GM10266 (cell line): ENCODE measurements at regions not wholly inside any gene's neighbourhood (a gene's known extent, or its start where the extent isn't known, plus 50 kb on each side); places are given as distances from the start of the nearest gene placed in this dataset.

Source experiments
- DNase-seq: peaks from one replicate; pipeline ENCODE4 v3.0.0; 2012; ENCODE audit errors: extremely low spot score
- TF ChIP-seq, protein P1 (sequence below): IDR thresholded peaks from 2 replicates; pipeline ENCODE4 v1.5.1; 2012; ENCODE audit warnings: mild to moderate bottlenecking, low read depth; ENCODE audit not compliant: control insufficient read depth, insufficient read depth; ENCODE audit errors: missing control alignments

DNA sequence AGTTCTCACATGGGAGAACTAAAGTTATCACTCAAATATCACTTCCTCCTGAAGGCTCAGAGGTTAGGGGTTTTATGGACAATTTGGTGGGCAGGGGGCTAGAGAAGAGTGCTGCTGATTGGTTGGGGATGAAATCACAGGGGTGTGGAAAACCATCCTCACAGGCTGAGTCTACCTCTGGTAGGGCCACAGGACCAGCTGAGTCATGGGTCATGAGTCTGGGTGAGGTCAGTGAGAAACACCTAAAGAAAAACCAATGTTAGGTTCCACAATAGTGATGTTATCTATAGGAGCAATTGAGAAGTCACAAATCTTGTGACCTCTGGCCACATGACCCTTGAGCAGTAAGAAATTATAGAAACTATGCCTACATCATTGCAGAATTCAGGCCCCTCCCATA is 203.3 kb upstream of the TARS1 start:
- TF ChIP-seq, protein P1, sequence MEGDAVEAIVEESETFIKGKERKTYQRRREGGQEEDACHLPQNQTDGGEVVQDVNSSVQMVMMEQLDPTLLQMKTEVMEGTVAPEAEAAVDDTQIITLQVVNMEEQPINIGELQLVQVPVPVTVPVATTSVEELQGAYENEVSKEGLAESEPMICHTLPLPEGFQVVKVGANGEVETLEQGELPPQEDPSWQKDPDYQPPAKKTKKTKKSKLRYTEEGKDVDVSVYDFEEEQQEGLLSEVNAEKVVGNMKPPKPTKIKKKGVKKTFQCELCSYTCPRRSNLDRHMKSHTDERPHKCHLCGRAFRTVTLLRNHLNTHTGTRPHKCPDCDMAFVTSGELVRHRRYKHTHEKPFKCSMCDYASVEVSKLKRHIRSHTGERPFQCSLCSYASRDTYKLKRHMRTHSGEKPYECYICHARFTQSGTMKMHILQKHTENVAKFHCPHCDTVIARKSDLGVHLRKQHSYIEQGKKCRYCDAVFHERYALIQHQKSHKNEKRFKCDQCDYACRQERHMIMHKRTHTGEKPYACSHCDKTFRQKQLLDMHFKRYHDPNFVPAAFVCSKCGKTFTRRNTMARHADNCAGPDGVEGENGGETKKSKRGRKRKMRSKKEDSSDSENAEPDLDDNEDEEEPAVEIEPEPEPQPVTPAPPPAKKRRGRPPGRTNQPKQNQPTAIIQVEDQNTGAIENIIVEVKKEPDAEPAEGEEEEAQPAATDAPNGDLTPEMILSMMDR = no peak
- DNase-seq = no peak

DNA sequence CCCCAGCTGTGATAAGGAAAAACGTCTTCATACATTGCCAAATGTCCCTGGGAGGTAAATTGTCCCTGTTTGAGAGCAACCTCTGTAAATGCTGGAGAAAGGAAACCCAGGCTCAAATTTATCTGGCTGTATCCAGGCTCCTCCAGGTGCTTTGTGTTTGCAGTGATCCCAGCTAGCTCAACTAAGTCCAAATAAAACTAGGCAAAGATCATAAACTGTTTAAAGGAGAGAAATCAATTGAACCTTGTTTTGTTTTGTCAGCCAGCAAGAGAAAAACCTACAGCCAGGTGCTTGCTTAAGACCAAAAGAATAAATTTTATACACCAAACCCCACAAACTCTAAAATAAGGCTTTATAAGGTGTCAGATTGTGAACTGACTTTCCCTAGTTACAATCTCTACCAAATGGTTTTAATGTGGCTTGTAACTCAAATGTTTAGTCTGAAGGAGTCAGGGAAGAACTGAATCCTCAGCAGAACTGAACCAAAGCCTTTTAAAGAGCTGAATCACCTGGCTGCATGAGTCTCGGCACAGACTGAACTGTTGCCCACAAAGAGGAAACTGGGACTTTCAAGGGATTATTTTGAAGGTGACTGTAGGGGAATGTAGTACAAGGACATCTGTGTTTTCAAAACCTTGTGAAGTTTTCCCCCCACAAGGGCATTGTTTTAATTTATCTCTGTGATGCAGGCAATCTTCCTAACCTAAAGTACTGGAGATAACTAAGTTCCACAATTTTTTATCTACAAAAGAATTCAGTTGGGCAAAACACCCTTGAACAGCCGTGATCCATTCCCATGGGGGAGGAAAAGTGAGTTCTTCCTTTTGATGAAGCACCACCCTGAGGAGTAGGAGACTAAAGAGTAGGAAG is 201.7 kb upstream of the TARS1 start:
- TF ChIP-seq, protein P1 = no peak
- no peak for DNase-seq

DNA sequence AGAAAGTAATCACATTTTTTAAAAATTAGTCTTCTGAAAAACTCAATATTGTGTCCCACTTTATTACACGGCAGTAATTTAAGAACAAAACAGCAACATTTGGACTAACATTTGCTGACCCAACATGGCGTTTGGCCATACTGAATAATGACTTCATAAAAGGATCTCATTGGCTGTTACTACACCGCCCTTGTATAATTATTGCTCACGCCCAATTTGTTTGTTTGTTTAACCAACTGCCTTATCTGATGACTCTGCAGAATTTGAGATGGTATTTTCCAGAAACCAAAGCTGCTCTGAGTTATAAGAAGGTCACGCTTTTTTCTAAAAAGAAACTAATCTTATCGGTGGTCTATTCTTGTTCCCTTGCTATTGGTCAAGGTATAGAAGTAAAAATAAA is 200.2 kb upstream of the TARS1 start:
- TF ChIP-seq, protein P1 = no peak
- no peak for DNase-seq

DNA sequence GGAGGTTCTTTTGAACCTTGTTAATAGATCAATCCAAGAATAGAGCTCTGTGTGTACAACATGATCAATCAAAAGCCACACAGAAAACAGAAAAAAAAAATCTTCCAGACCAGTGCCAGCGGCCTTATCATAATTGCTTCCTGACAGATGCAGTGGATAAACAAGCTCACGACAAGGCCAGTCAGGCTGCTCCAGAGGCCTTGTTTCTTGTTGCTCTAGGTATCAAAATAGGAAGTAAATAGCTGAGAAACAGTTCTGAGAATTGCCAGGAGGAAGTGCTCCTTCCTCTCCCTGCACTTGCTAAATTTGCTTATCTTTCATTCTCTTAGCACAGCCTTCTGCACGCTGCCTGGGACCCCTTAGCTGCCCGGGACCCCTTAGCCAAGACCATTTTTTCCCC is 199.0 kb upstream of the TARS1 start:
- TF ChIP-seq, protein P1 = no peak

DNA sequence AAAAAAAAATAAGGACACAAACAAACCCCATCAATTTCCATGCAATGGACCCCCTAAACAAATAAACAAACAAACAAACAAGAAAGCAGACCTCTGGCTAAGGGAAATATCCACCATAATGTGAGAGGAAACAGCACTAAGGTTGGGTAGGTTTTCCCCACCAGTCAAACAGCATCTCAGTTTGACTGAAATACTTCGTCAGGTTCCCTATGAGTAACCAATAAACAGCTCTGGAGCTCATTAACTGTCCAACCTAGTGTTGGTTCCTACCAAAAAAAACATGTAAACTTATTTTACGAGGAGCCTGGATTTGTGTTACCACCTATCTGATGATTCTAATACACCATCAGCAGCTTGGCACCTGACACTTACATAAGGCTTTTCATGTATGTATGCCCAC is 198.5 kb upstream of the TARS1 start:
- DNase-seq = no peak
- TF ChIP-seq, protein P1 = no peak

More for the DNA sequence above, 199.0 kb upstream of the TARS1 start:
- no peak for DNase-seq

DNA sequence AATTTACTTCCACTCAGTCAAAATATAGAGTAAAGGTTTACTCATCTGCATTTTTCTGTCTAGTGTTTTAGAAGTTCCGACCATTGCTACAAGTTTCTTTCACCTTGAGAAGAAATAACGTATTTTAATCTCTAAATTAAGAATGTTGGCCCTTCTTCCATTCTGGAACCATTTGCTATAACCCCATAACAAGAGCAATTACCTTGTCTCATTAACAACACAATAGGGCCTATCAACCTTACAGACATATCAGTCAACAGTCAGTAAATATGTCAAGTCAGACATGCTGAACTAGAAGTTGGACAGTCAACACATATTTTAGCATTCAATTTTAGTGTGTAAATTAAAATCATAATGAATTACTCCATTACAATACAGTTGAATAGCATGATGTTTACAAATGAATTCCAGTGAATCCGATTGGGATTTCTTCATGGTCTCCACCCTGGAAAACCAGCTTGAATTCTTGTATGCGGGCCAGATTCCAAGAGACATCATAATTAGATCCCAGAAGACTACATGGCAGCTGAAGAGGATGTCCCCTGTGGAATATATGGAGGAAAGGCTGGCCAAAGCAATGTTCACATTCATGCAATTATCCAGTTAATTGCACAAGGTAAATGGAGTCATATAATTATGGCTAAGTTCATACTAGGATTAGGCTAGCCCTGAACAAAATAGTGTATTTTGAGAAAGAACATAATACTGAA is 196.2 kb upstream of the TARS1 start:
- TF ChIP-seq, protein P1 = no peak
- DNase-seq = no peak

DNA sequence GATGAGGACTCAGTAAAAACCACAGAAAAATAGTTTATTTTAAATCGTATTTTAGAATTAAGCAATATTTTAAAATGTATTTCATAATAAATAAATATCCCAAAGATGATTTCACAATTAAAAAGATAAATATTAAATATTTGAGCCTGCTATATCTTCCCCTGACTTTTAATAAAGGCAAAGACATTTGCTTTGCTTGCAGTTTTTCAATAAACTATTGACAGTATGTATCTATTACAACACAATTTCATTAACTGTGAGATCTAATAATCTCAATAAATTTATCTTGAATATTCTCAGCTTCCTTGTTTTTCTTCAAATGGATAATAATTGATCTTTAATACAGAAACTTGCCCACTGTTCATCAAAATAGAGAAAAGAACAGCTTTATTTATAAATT is 186.2 kb upstream of the TARS1 start:
- no peak for DNase-seq
- TF ChIP-seq, protein P1 = no peak
